Astrocyte (in vitro differentiated cells and primary cell): ENCODE measurements at regions not wholly inside any gene's neighbourhood (a gene's known extent, or its start where the extent isn't known, plus 50 kb on each side); places are given as distances from the start of the nearest gene placed in this dataset.

Experiments
- DNase-seq: peaks from one replicate; pipeline ENCODE4 v3.0.0-alpha.2; 2010; ENCODE audit warnings: low read depth
- FAIRE-seq: peaks from 2 replicates; lab custom pipeline; 2011; peaks lifted over from hg19 to GRCh38; lab: Jason Lieb, UNC
- H2AFZ ChIP-seq: 2 replicates; pipeline ENCODE4 v1.6.0; 2012; ENCODE audit warnings: low read depth, low read length, inconsistent platforms
- H3K27ac ChIP-seq: 2 replicates; pipeline ENCODE4 v1.5.1; 2011; ENCODE audit warnings: low read depth, low read length, inconsistent platforms
- H3K27me3 ChIP-seq: 2 replicates; pipeline ENCODE4 v1.6.0; 2011; ENCODE audit warnings: low read length, inconsistent platforms; ENCODE audit not compliant: insufficient read depth
- H3K36me3 ChIP-seq: 2 replicates; pipeline ENCODE4 v1.5.1; 2011; ENCODE audit warnings: low read length, inconsistent platforms; ENCODE audit not compliant: insufficient read depth
- H3K4me1 ChIP-seq: 2 replicates; pipeline ENCODE4 v1.5.1; 2011; ENCODE audit warnings: low read length, inconsistent platforms; ENCODE audit not compliant: insufficient read depth
- H3K4me2 ChIP-seq: 2 replicates; pipeline ENCODE4 v1.6.0; 2012; ENCODE audit warnings: low read length, inconsistent platforms
- H3K4me3 ChIP-seq: 2 replicates; pipeline ENCODE4 v1.5.1; 2011; ENCODE audit warnings: low read depth, mild to moderate bottlenecking, low read length, inconsistent platforms; ENCODE audit not compliant: insufficient read depth
- H3K79me2 ChIP-seq: 2 replicates; pipeline ENCODE4 v1.6.0; 2012; ENCODE audit warnings: mild to moderate bottlenecking, low read length, inconsistent platforms; ENCODE audit not compliant: insufficient read depth
- H3K9ac ChIP-seq: 2 replicates; pipeline ENCODE4 v1.6.0; 2012; ENCODE audit warnings: mild to moderate bottlenecking, low read length, inconsistent platforms
- H3K9me3 ChIP-seq: 2 replicates; pipeline ENCODE4 v1.5.1; 2012; ENCODE audit warnings: low read depth, mild to moderate bottlenecking, low read length, inconsistent platforms; ENCODE audit not compliant: insufficient read depth
- H4K20me1 ChIP-seq: 2 replicates; pipeline ENCODE4 v1.6.0; 2012; ENCODE audit warnings: low read length, inconsistent platforms; ENCODE audit not compliant: insufficient read depth
- H3K27ac Mint-ChIP-seq: one replicate; pipeline ENCODE4 v1.8.0; 2021; ENCODE audit warnings: mild to moderate bottlenecking, mixed read lengths; ENCODE audit not compliant: unreplicated experiment
- H3K27me3 Mint-ChIP-seq: one replicate; pipeline ENCODE4 v1.8.0; 2021; ENCODE audit warnings: low read depth, mixed read lengths; ENCODE audit not compliant: unreplicated experiment
- H3K36me3 Mint-ChIP-seq: one replicate; pipeline ENCODE4 v1.8.0; 2021; ENCODE audit warnings: low read depth, mixed read lengths; ENCODE audit not compliant: unreplicated experiment
- H3K4me1 Mint-ChIP-seq: one replicate; pipeline ENCODE4 v1.8.0; 2021; ENCODE audit warnings: low read depth, mixed read lengths; ENCODE audit not compliant: unreplicated experiment
- H3K4me3 Mint-ChIP-seq: one replicate; pipeline ENCODE4 v1.8.0; 2021; ENCODE audit warnings: mild to moderate bottlenecking, moderate library complexity, mixed read lengths; ENCODE audit not compliant: unreplicated experiment
- H3K9me3 Mint-ChIP-seq: one replicate; pipeline ENCODE4 v1.8.0; 2021; ENCODE audit warnings: mild to moderate bottlenecking, mixed read lengths; ENCODE audit not compliant: unreplicated experiment
- EZH2 ChIP-seq: IDR thresholded peaks from 2 replicates; pipeline ENCODE4 v1.6.1; 2012; ENCODE audit warnings: mild to moderate bottlenecking, low read length, inconsistent platforms; ENCODE audit not compliant: insufficient read depth
- TF ChIP-seq, protein P1 (sequence below): IDR thresholded peaks from 2 replicates; pipeline ENCODE4 v1.5.1; 2011; ENCODE audit warnings: low read depth, mild to moderate bottlenecking, inconsistent platforms, low read length, moderate library complexity; ENCODE audit not compliant: insufficient read depth

DNA sequence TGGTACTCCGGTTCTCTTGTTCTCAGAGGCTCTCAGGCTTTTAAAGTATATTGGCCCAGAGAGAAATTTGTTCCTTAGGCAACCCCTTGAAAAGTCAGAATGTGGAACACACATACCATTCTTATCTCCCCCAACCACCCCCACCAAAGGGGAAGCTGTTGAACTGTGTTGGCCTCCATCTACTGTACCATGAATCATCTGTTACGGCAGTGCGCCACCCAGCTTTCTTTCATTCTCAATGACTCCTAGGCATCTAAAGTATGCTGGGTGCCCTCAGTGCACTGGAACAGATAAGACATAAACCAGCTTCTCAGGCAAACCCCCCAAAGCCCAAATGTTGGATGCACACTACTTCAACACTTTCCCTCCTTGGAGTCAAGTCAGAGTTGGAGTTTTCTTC, 696.2 kb upstream of the TENM4 start:
- TF ChIP-seq, protein P1, sequence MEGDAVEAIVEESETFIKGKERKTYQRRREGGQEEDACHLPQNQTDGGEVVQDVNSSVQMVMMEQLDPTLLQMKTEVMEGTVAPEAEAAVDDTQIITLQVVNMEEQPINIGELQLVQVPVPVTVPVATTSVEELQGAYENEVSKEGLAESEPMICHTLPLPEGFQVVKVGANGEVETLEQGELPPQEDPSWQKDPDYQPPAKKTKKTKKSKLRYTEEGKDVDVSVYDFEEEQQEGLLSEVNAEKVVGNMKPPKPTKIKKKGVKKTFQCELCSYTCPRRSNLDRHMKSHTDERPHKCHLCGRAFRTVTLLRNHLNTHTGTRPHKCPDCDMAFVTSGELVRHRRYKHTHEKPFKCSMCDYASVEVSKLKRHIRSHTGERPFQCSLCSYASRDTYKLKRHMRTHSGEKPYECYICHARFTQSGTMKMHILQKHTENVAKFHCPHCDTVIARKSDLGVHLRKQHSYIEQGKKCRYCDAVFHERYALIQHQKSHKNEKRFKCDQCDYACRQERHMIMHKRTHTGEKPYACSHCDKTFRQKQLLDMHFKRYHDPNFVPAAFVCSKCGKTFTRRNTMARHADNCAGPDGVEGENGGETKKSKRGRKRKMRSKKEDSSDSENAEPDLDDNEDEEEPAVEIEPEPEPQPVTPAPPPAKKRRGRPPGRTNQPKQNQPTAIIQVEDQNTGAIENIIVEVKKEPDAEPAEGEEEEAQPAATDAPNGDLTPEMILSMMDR = no peak
- no peak for TF ChIP-seq EZH2
- DNase-seq = peak; percentile 60

DNA sequence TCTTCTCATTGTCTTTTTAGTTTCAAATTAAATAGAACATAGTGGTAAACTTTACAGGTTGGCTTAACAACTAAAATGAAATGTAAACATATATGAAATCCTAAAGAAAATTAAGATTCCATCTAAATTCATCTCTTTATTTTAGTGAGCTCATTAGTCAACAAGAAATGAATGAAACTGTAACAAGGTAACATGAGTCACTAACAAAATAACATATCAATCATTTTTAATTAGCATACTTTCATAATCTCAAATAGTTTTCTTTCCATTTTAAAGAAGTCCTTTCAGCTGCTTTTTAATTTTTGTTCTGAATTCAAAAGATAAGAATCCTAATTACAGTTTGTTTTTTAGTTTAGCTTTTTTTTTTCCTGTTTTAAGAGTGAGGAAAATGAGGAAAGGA, 688.6 kb upstream of the TENM4 start:
- H3K4me2 ChIP-seq = no peak overlapping the region
- H3K9me3 Mint-ChIP-seq = no peaks in the 10 kb centered on the region
- no peak for TF ChIP-seq EZH2
- TF ChIP-seq, protein P1 = no peak
- H3K4me1 ChIP-seq = no peaks in the 10 kb centered on the region
- H3K27me3 ChIP-seq = no peaks in the 10 kb centered on the region
- no peak overlapping the region for H3K9ac ChIP-seq
- no peaks in the 10 kb centered on the region for H3K36me3 Mint-ChIP-seq
- no peaks in the 10 kb centered on the region for H3K79me2 ChIP-seq
- no peaks in the 10 kb centered on the region for H4K20me1 ChIP-seq
- no peak for FAIRE-seq
- H3K4me1 Mint-ChIP-seq = no peaks in the 10 kb centered on the region
- H3K4me3 ChIP-seq = no peak overlapping the region
- H3K36me3 ChIP-seq = no peaks in the 10 kb centered on the region
- no peak for DNase-seq
- H3K27ac Mint-ChIP-seq = no peak overlapping the region
- H2AFZ ChIP-seq = no peak overlapping the region
- no peaks in the 10 kb centered on the region for H3K9me3 ChIP-seq
- H3K27me3 Mint-ChIP-seq = no peaks in the 10 kb centered on the region
- no peak overlapping the region for H3K4me3 Mint-ChIP-seq
- no peak overlapping the region for H3K27ac ChIP-seq

More for the DNA sequence above, 696.2 kb upstream of the TENM4 start:
- no peaks in the 10 kb centered on the region for H3K79me2 ChIP-seq
- no peak overlapping the region for H3K27ac ChIP-seq
- H3K9ac ChIP-seq = no peak overlapping the region
- H3K27me3 ChIP-seq = no peaks in the 10 kb centered on the region
- H3K4me3 ChIP-seq = no peak overlapping the region
- no peaks in the 10 kb centered on the region for H4K20me1 ChIP-seq
- peak overlapping the region; percentile 47 for H3K4me2 ChIP-seq
- peak overlapping the region; percentile 75 for H3K27ac Mint-ChIP-seq
- no peak overlapping the region for H2AFZ ChIP-seq
- H3K9me3 ChIP-seq = no peaks in the 10 kb centered on the region
- H3K4me3 Mint-ChIP-seq = peak overlapping the region; percentile 7
- H3K36me3 Mint-ChIP-seq = no peaks in the 10 kb centered on the region
- H3K9me3 Mint-ChIP-seq = peaks cover 4% of the 10 kb centered on the region
- no peaks in the 10 kb centered on the region for H3K36me3 ChIP-seq
- H3K4me1 Mint-ChIP-seq = peaks cover 15% of the 10 kb centered on the region
- H3K27me3 Mint-ChIP-seq = no peaks in the 10 kb centered on the region
- peak; percentile 50 for FAIRE-seq
- H3K4me1 ChIP-seq = peaks cover 11% of the 10 kb centered on the region

DNA sequence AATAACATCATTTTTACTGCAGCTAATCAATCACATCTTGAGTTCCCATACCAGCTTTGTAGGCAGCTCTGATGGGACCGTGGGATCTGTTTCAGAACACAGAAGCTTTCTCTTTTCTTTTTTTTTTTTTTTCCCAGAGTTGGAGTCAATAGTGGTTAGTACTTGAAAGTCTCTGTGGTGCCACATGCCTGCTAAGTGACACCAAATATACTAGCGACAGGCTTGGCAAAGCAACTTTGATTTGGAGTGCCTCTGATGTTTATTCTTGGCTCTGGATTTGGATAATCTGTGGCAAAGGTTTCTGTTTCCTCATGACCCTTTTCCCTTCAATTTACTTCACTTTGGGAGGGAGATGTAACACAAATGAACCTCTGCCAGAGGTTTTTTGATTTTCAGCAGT, 681.4 kb upstream of the TENM4 start:
- Mint-ChIP-seq H3K27ac (no peak overlapping the region), H3K4me3 (no peak overlapping the region), H3K4me1 (no peaks in the 10 kb centered on the region), H3K9me3 (peaks cover 3% of the 10 kb centered on the region), H3K36me3 (no peaks in the 10 kb centered on the region), H3K27me3 (peaks cover 2% of the 10 kb centered on the region)
- Histone ChIP-seq H3K9me3 (no peaks in the 10 kb centered on the region), H3K9ac (no peak overlapping the region), H3K79me2 (no peaks in the 10 kb centered on the region), H3K27ac (no peak overlapping the region), H3K4me1 (no peaks in the 10 kb centered on the region), H3K27me3 (no peaks in the 10 kb centered on the region), H3K4me3 (no peak overlapping the region), H3K4me2 (peak overlapping the region; percentile 2), H2AFZ (no peak overlapping the region), H4K20me1 (no peaks in the 10 kb centered on the region), H3K36me3 (no peaks in the 10 kb centered on the region)
- TF ChIP-seq, protein P1 = no peak
- FAIRE-seq = no peak
- no peak for DNase-seq
